Nephron progenitor cell (in vitro differentiated cells): ENCODE measurements at regions not wholly inside any gene's neighbourhood (a gene's known extent, or its start where the extent isn't known, plus 50 kb on each side); places are given as distances from the start of the nearest gene placed in this dataset.
"Not testable (repeated sequence)": the region's sequence is repeated elsewhere in the genome, so short reads cannot be mapped to it uniquely, and the experiment has no call there.

Experiments used
- DNase-seq: peaks from one replicate; pipeline ENCODE4 v3.0.0; 2021
- H3K27ac Mint-ChIP-seq: 2 replicates; pipeline ENCODE4 v1.8.0; 2021; ENCODE audit warnings: mild to moderate bottlenecking, moderate library complexity, mixed read lengths
- H3K27me3 Mint-ChIP-seq: 2 replicates; pipeline ENCODE4 v1.8.0; 2021; ENCODE audit warnings: mild to moderate bottlenecking, low read depth, mixed read lengths; ENCODE audit not compliant: poor library complexity
- H3K36me3 Mint-ChIP-seq: 2 replicates; pipeline ENCODE4 v1.8.0; 2021; ENCODE audit warnings: low read depth, mixed read lengths
- H3K4me1 Mint-ChIP-seq: 2 replicates; pipeline ENCODE4 v1.8.0; 2021; ENCODE audit warnings: mixed read lengths
- H3K4me3 Mint-ChIP-seq: 2 replicates; pipeline ENCODE4 v1.8.0; 2021; ENCODE audit warnings: mild to moderate bottlenecking, moderate library complexity, mixed read lengths
- H3K9me3 Mint-ChIP-seq: 2 replicates; pipeline ENCODE4 v1.8.0; 2021; ENCODE audit warnings: mild to moderate bottlenecking, moderate library complexity, mixed read lengths
- CTCF ChIP-seq: fragments of 200-600 bp; sonication (generic); IDR thresholded peaks from 2 replicates; pipeline ENCODE4 v1.5.0; 2021; ENCODE audit warnings: antibody characterized with exemption

- Mint-ChIP-seq H3K36me3 (no peaks in the 10 kb centered on the region), H3K27ac (no peak overlapping the region)
- no peak for TF ChIP-seq CTCF
Measured at GRCh38 chr1:203990118-203990517, 82.8 kb upstream of the SOX13 start.

GRCh38 chr1:203992440-203992839 is 80.5 kb upstream of the SOX13 start:
- DNase-seq, result no peak
- TF ChIP-seq CTCF, result no peak
- no peak overlapping the region for H3K4me3 Mint-ChIP-seq
- H3K36me3 Mint-ChIP-seq, result no peaks in the 10 kb centered on the region
- no peaks in the 10 kb centered on the region for H3K9me3 Mint-ChIP-seq
- peaks cover 51% of the 10 kb centered on the region for H3K4me1 Mint-ChIP-seq
- peaks cover 5% of the 10 kb centered on the region for H3K27me3 Mint-ChIP-seq
- H3K27ac Mint-ChIP-seq, result peak overlapping the region; percentile 7

More at GRCh38 chr1:203990118-203990517, 82.8 kb upstream of the SOX13 start:
- peaks cover 38% of the 10 kb centered on the region for H3K4me1 Mint-ChIP-seq
- peaks cover 5% of the 10 kb centered on the region for H3K9me3 Mint-ChIP-seq
- no peak for DNase-seq
- H3K4me3 Mint-ChIP-seq, result no peak overlapping the region
- H3K27me3 Mint-ChIP-seq, result peaks cover 5% of the 10 kb centered on the region

DNA sequence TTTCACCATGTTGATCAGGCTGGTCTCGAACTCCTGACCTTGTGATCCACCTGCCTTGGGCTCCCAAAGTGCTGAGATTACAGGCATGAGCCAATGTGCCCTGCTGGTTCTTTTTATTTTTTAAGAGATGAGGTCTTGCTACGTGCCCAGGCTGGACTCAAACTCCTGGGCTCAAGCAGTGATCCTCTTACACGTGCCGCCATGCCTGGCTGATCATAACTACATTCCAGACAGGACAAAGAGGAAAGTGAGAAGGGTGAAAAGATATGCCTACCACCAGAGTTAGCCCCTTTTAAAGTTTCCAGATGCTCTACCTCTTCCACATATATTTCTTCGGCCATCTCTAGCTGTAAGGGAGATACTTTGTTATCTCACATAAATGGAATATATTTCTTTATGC is 79.7 kb upstream of the SOX13 start:
- Mint-ChIP-seq H3K27ac (no peak overlapping the region), H3K4me3 (no peak overlapping the region), H3K27me3 (peaks cover 5% of the 10 kb centered on the region), H3K36me3 (no peaks in the 10 kb centered on the region), H3K4me1 (peaks cover 49% of the 10 kb centered on the region), H3K9me3 (no peaks in the 10 kb centered on the region)
- no peak for DNase-seq
- TF ChIP-seq CTCF, result no peak

GRCh38 chr1:203995228-203995627 is 77.7 kb upstream of the SOX13 start:
- Mint-ChIP-seq H3K4me3 (no peak overlapping the region), H3K27ac (peak overlapping the region; percentile 39), H3K9me3 (peaks cover 4% of the 10 kb centered on the region), H3K27me3 (no peaks in the 10 kb centered on the region), H3K4me1 (peaks cover 49% of the 10 kb centered on the region), H3K36me3 (peaks cover 4% of the 10 kb centered on the region)
- DNase-seq, result no peak
- no peak for TF ChIP-seq CTCF

- Mint-ChIP-seq H3K9me3 (peaks cover 13% of the 10 kb centered on the region), H3K36me3 (peaks cover 10% of the 10 kb centered on the region), H3K4me1 (peaks cover 49% of the 10 kb centered on the region), H3K27me3 (no peaks in the 10 kb centered on the region), H3K27ac (peak overlapping the region; percentile 69), H3K4me3 (no peak overlapping the region)
- TF ChIP-seq CTCF, result no peak
- peak; percentile 45 for DNase-seq
Measured at GRCh38 chr1:203996126-203996525, 76.8 kb upstream of the SOX13 start.

- H3K27me3 Mint-ChIP-seq, H3K4me3 Mint-ChIP-seq, DNase-seq, H3K27ac Mint-ChIP-seq: not testable (repeated sequence)
- Mint-ChIP-seq H3K36me3 (peaks cover 15% of the 10 kb centered on the region), H3K4me1 (peaks cover 38% of the 10 kb centered on the region), H3K9me3 (peaks cover 19% of the 10 kb centered on the region)
Measured at GRCh38 chr1:203998571-203998970, 74.3 kb upstream of the SOX13 start.
